Naive thymus-derived CD8-positive, alpha-beta T cell (primary cell): ENCODE measurements at regions not wholly inside any gene's neighbourhood (a gene's known extent, or its start where the extent isn't known, plus 50 kb on each side); places are given as distances from the start of the nearest gene placed in this dataset.

ENCODE experiments used
- ATAC-seq, 2 donors: fragments of 150-1000 bp; cut with Tn5 transposase in 1 of 2; sonication (Bioruptor Pico), chemical (Tn5 transposase) in 1 of 2; 1 replicate in 1 of 2; 2 replicates in 1 of 2; pipeline ENCODE4 v1.10.0; 2021; ENCODE audit warnings: mild to moderate bottlenecking in 2 of 2, moderate library complexity in 2 of 2
- POLR2A ChIA-PET: fragments of 350-600 bp; sonication (Branson Sonifier 250); formaldehyde crosslinking; loops from one replicate; lab custom pipeline; 2021; ENCODE audit warnings: antibody characterized with exemption; lab: Charles Lee
- DNase-seq, 10 donors: peaks; one replicate each; pipeline versions ENCODE4 v3.0.0 to v3.0.0-alpha.2; 2020 to 2022
- H3K27ac Mint-ChIP-seq, 10 donors: one replicate each; pipeline ENCODE4 v1.8.0; 2020 to 2022; ENCODE audit warnings: mild to moderate bottlenecking in 10 of 10, mixed read lengths in 10 of 10, moderate library complexity in 4 of 10, inconsistent platforms in 1 of 10
- H3K27me3 Mint-ChIP-seq, 5 donors: one replicate each; pipeline ENCODE4 v1.8.0; 2021 to 2022; ENCODE audit warnings: mixed read lengths in 5 of 5
- H3K36me3 Mint-ChIP-seq, 3 donors: one replicate each; pipeline ENCODE4 v1.8.0; 2020 to 2022; ENCODE audit warnings: mixed read lengths in 3 of 3, mild to moderate bottlenecking in 2 of 3, inconsistent platforms in 1 of 3
- H3K4me1 Mint-ChIP-seq, 4 donors: one replicate each; pipeline ENCODE4 v1.8.0; 2021 to 2022; ENCODE audit warnings: mixed read lengths in 4 of 4
- H3K4me3 Mint-ChIP-seq, 10 donors: one replicate each; pipeline ENCODE4 v1.8.0; 2020 to 2022; ENCODE audit warnings: mild to moderate bottlenecking in 10 of 10, mixed read lengths in 10 of 10, moderate library complexity in 6 of 10, inconsistent platforms in 1 of 10
- H3K9me3 Mint-ChIP-seq, 9 donors: one replicate each; pipeline ENCODE4 v1.8.0; 2020 to 2022; ENCODE audit warnings: mixed read lengths in 9 of 9, mild to moderate bottlenecking in 3 of 9, inconsistent platforms in 1 of 9, moderate library complexity in 1 of 9

- no peak for ATAC-seq
- no peak for DNase-seq
- H3K4me1 Mint-ChIP-seq: peaks cover 0 to 3% (median 0%) of the 10 kb centered on the region in 4 donors
- H3K9me3 Mint-ChIP-seq: peaks cover 0 to 14% (median 5%) of the 10 kb centered on the region in 9 donors
- no peak overlapping the region for H3K27ac Mint-ChIP-seq
- H3K27me3 Mint-ChIP-seq: peaks cover 12 to 47% (median 15%) of the 10 kb centered on the region in 5 donors
- no peak overlapping the region for H3K4me3 Mint-ChIP-seq
- no peaks in the 10 kb centered on the region for H3K36me3 Mint-ChIP-seq
- POLR2A ChIA-PET: no interaction called here
Observed at GRCh38 chr2:19416784-19417684, 58.6 kb upstream of the OSR1 start.

- H3K27me3 Mint-ChIP-seq: peaks cover 12 to 47% (median 15%) of the 10 kb centered on the region in 5 donors
- DNase-seq: no peak
- H3K36me3 Mint-ChIP-seq: no peaks in the 10 kb centered on the region
- H3K27ac Mint-ChIP-seq: no peak overlapping the region
- POLR2A ChIA-PET: no interaction called here
- ATAC-seq: no peak
- no peak overlapping the region for H3K4me3 Mint-ChIP-seq
- peaks cover 0 to 3% (median 0%) of the 10 kb centered on the region in 4 donors for H3K4me1 Mint-ChIP-seq
- H3K9me3 Mint-ChIP-seq: peaks cover 0 to 23% (median 6%) of the 10 kb centered on the region in 9 donors
Observed at GRCh38 chr2:19416083-19416482, 57.7 kb upstream of the OSR1 start.

- Mint-ChIP-seq H3K27ac (no peak overlapping the region), H3K27me3 (peaks cover 14 to 38% (median 21%) of the 10 kb centered on the region in 5 donors), H3K4me3 (no peak overlapping the region), H3K4me1 (no peaks in the 10 kb centered on the region), H3K9me3 (peaks cover 0 to 29% (median 9%) of the 10 kb centered on the region in 9 donors), H3K36me3 (no peaks in the 10 kb centered on the region)
- POLR2A ChIA-PET: no interaction called here
- ATAC-seq (no peak), DNase-seq (no peak)
Observed at GRCh38 chr2:19409046-19409445, 50.6 kb upstream of the OSR1 start.

DNA sequence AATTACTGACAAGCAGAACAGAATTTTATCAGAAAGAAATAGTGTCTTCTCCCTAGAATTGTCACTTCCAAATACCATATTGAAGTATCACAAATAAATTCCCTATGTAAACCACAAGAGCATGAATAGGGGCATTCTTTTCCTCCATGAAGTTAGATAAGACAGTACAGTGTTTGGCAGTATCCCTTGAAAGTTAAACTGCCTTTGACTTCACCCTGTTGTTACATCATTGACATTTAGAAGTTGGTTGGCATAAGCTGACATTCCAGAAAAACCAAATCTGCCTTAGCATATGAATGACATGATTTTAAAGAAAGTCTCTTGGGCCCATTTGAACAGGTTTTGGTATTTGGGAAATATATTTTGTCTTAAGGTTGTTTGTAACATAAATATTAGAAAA, 50.2 kb upstream of the OSR1 start:
- peaks cover 0 to 29% (median 9%) of the 10 kb centered on the region in 9 donors for H3K9me3 Mint-ChIP-seq
- no peak overlapping the region for H3K27ac Mint-ChIP-seq
- POLR2A ChIA-PET: no interaction called here
- H3K27me3 Mint-ChIP-seq: peaks cover 14 to 37% (median 21%) of the 10 kb centered on the region in 5 donors
- H3K4me1 Mint-ChIP-seq: no peaks in the 10 kb centered on the region
- no peak for DNase-seq
- ATAC-seq: no peak
- no peaks in the 10 kb centered on the region for H3K36me3 Mint-ChIP-seq
- H3K4me3 Mint-ChIP-seq: no peak overlapping the region
